ENCODE measurements at regions not wholly inside any gene's neighbourhood (a gene's known extent, or its start where the extent isn't known, plus 50 kb on each side); places are given as distances from the start of the nearest gene placed in this dataset.

DNA sequence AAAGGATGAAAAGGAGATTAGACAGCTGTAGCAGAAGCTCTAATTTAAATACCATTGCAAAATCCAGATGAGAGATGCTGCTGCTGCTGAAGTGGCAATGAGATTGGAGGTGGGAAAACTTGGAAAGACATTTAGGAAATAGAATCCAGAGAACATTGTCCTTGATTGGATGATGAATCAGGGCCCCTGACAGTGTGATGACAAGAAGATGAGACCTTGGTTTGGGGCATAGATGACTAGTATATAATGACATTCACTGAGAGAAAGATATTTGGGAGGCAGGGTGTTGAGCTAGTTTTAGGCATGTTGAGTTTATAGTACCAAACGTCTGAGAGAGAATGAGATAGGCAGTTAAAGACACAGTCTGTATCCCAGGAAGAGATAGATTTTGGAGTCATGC is 311.5 kb upstream of the MPDZ start:
- TF ChIP-seq, protein P1, sequence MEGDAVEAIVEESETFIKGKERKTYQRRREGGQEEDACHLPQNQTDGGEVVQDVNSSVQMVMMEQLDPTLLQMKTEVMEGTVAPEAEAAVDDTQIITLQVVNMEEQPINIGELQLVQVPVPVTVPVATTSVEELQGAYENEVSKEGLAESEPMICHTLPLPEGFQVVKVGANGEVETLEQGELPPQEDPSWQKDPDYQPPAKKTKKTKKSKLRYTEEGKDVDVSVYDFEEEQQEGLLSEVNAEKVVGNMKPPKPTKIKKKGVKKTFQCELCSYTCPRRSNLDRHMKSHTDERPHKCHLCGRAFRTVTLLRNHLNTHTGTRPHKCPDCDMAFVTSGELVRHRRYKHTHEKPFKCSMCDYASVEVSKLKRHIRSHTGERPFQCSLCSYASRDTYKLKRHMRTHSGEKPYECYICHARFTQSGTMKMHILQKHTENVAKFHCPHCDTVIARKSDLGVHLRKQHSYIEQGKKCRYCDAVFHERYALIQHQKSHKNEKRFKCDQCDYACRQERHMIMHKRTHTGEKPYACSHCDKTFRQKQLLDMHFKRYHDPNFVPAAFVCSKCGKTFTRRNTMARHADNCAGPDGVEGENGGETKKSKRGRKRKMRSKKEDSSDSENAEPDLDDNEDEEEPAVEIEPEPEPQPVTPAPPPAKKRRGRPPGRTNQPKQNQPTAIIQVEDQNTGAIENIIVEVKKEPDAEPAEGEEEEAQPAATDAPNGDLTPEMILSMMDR (conservative IDR thresholded peaks at IDR 0.05; ENCODE audit: low read depth, low read length) = no peak
- TF ChIP-seq EZH2 (IDR thresholded peaks at IDR 0.05; ENCODE audit: borderline replicate concordance, low read depth, low read length, poor library complexity, severe bottlenecking) = no peak

Measured in A673 (cell line).